Liver (tissue), 8 donors: ENCODE measurements at regions not wholly inside any gene's neighbourhood (a gene's known extent, or its start where the extent isn't known, plus 50 kb on each side); places are given as distances from the start of the nearest gene placed in this dataset.

ENCODE experiments used
- DNase-seq: peaks from one replicate; pipeline ENCODE4 v3.0.0-alpha.2; 2017; ENCODE audit warnings: low spot score
- H3K27ac ChIP-seq, 2 donors: one replicate each; pipeline ENCODE4 v1.7.0; 2013; ENCODE audit warnings: inconsistent platforms in 2 of 2, low read length in 2 of 2, control low read depth in 1 of 2, low read depth in 1 of 2, mild to moderate bottlenecking in 1 of 2
- H3K27me3 ChIP-seq, 4 donors: one replicate each; pipeline versions ENCODE4 v1.6.1 to v1.7.0; 2013; ENCODE audit warnings: low read length in 3 of 4, inconsistent platforms in 1 of 4, mild to moderate bottlenecking in 1 of 4, moderate library complexity in 1 of 4; ENCODE audit not compliant: control insufficient read depth in 4 of 4, insufficient read depth in 4 of 4
- H3K36me3 ChIP-seq, 4 donors: one replicate each; pipeline versions ENCODE4 v1.6.1 to v1.7.0; 2013; ENCODE audit warnings: low read length in 3 of 4, mild to moderate bottlenecking in 3 of 4, low read depth in 1 of 4, moderate library complexity in 1 of 4; ENCODE audit not compliant: control insufficient read depth in 4 of 4, insufficient read depth in 3 of 4
- H3K4me1 ChIP-seq, 4 donors: one replicate each; pipeline versions ENCODE4 v1.6.1 to v1.7.0; 2013; ENCODE audit warnings: low read length in 3 of 4, mild to moderate bottlenecking in 3 of 4, moderate library complexity in 1 of 4; ENCODE audit not compliant: control insufficient read depth in 4 of 4, insufficient read depth in 4 of 4
- H3K4me3 ChIP-seq, 3 donors: one replicate each; pipeline versions ENCODE4 v1.6.1 to v1.7.0; 2013; ENCODE audit warnings: low read length in 3 of 3, control low read depth in 1 of 3, low read depth in 1 of 3, mild to moderate bottlenecking in 1 of 3
- H3K9ac ChIP-seq, 2 donors: one replicate each; pipeline ENCODE4 v1.7.0; 2013; ENCODE audit warnings: low read length in 2 of 2, mild to moderate bottlenecking in 2 of 2, moderate library complexity in 2 of 2, control low read depth in 1 of 2, low read depth in 1 of 2
- H3K9me3 ChIP-seq, 4 donors: one replicate each; pipeline versions ENCODE4 v1.6.1 to v1.7.0; 2013; ENCODE audit warnings: low read length in 3 of 4; ENCODE audit not compliant: control insufficient read depth in 4 of 4
- ATF3 ChIP-seq: IDR thresholded peaks from 2 replicates; pipeline ENCODE4 v1.6.1; 2016; ENCODE audit warnings: antibody characterized with exemption
- CTCF ChIP-seq: fragments of 150-350 bp; IDR thresholded peaks from 2 replicates; pipeline ENCODE4 v1.5.1; 2017; ENCODE audit warnings: improper control_type of control experiment, low read depth, low read length; ENCODE audit not compliant: missing input control
- EGR1 ChIP-seq, 2 donors: IDR thresholded peaks; 2 replicates each; pipeline ENCODE4 v1.6.1; 2016 to 2018; ENCODE audit warnings: antibody characterized with exemption in 2 of 2, low read depth in 2 of 2
- FOXA1 ChIP-seq: IDR thresholded peaks from 2 replicates; pipeline ENCODE4 v1.6.1; 2016; ENCODE audit warnings: antibody characterized with exemption
- FOXA2 ChIP-seq: IDR thresholded peaks from 2 replicates; pipeline ENCODE4 v1.6.1; 2016; ENCODE audit warnings: antibody characterized with exemption
- HNF4A ChIP-seq, 2 donors: conservative IDR thresholded peaks; 2 replicates each; pipeline ENCODE4 v1.6.1; 2016; ENCODE audit warnings: antibody characterized with exemption in 2 of 2, mild to moderate bottlenecking in 2 of 2
- HNF4G ChIP-seq: IDR thresholded peaks from 2 replicates; pipeline ENCODE4 v1.6.1; 2016; ENCODE audit warnings: antibody characterized with exemption
- NR2F2 ChIP-seq: IDR thresholded peaks from 2 replicates; pipeline ENCODE4 v1.6.1; 2016; ENCODE audit warnings: antibody characterized with exemption
- RAD21 ChIP-seq, 2 donors: IDR thresholded peaks; 2 replicates each; pipeline ENCODE4 v1.6.1; 2016; ENCODE audit warnings: antibody characterized with exemption in 2 of 2, mild to moderate bottlenecking in 2 of 2
- REST ChIP-seq: IDR thresholded peaks from 2 replicates; pipeline ENCODE4 v1.6.1; 2016; ENCODE audit warnings: antibody characterized with exemption, mild to moderate bottlenecking
- RXRA ChIP-seq, 2 donors: IDR thresholded peaks; 2 replicates each; pipeline ENCODE4 v1.6.1; 2017 to 2018; ENCODE audit warnings: antibody characterized with exemption in 2 of 2, mild to moderate bottlenecking in 1 of 2
- SP1 ChIP-seq: IDR thresholded peaks from 2 replicates; pipeline ENCODE4 v1.6.1; 2018; ENCODE audit warnings: antibody characterized with exemption, mild to moderate bottlenecking
- TAF1 ChIP-seq: conservative IDR thresholded peaks from 2 replicates; pipeline ENCODE4 v1.6.1; 2016; ENCODE audit warnings: antibody characterized with exemption, mild to moderate bottlenecking
- ZBTB33 ChIP-seq: IDR thresholded peaks from 2 replicates; pipeline ENCODE4 v1.6.1; 2016; ENCODE audit warnings: antibody characterized with exemption
- WGBS: extraction: QIAGEN DNeasy Blood & Tissue Kit; methylation state at CpG from one replicate; pipeline ENCODE4 v1.1.7; 2013; 5-methylcytosine and 5-hydroxymethylcytosine counted together
- donor health status: healthy.
- donor health status: healthy.
- donor health status: healthy.
- donor health status: healthy.
- donor health status: healthy.

GRCh38 chr10:123269017-123269552 lies 114.9 kb downstream of the BUB3 start:
- Histone ChIP-seq H3K4me1 (peaks cover 0 to 2% (median 0%) of the 10 kb centered on the region in 4 donors), H3K27me3 (peaks cover 0 to 3% (median 0%) of the 10 kb centered on the region in 4 donors), H3K4me3 (no peak overlapping the region), H3K36me3 (no peaks in the 10 kb centered on the region), H3K27ac (no peak overlapping the region), H3K9ac (no peak overlapping the region), H3K9me3 (no peaks in the 10 kb centered on the region)
- 93% methylated on average over 9 of the region's 9 CpGs for WGBS
- no peak for DNase-seq
- no peak for TF ChIP-seq FOXA1
- TF ChIP-seq ATF3 = no peak
- no peak for TF ChIP-seq HNF4G
- TF ChIP-seq REST = no peak
- TF ChIP-seq RAD21 (IDR thresholded peaks at IDR 0.05) = no peak
- TF ChIP-seq CTCF = no peak
- TF ChIP-seq FOXA2 = no peak
- TF ChIP-seq RXRA (IDR thresholded peaks at IDR 0.05) = no peak
- no peak for TF ChIP-seq ZBTB33
- no peak for TF ChIP-seq EGR1 (IDR thresholded peaks at IDR 0.05; ENCODE audit: low read depth in 2 of 2)
- TF ChIP-seq NR2F2 = no peak
- no peak for TF ChIP-seq TAF1
- TF ChIP-seq SP1 = no peak

GRCh38 chr10:123269675-123270074 lies 115.5 kb downstream of the BUB3 start:
- H3K27ac ChIP-seq = no peak overlapping the region
- DNase-seq = no peak
- no peak overlapping the region for H3K4me3 ChIP-seq
- H3K9ac ChIP-seq = no peak overlapping the region
- no peaks in the 10 kb centered on the region for H3K9me3 ChIP-seq
- H3K4me1 ChIP-seq = peaks cover 0 to 2% (median 0%) of the 10 kb centered on the region in 4 donors
- H3K36me3 ChIP-seq = no peaks in the 10 kb centered on the region
- H3K27me3 ChIP-seq = peaks cover 0 to 3% (median 0%) of the 10 kb centered on the region in 4 donors
- 57% methylated on average over 2 of the region's 2 CpGs for WGBS
- peak in 1 of 2 donors; percentile 59 for TF ChIP-seq HNF4A (conservative IDR thresholded peaks at IDR 0.05)
- no peak for TF ChIP-seq REST
- no peak for TF ChIP-seq NR2F2
